DOHH2 (cell line): ENCODE measurements at regions not wholly inside any gene's neighbourhood (a gene's known extent, or its start where the extent isn't known, plus 50 kb on each side); places are given as distances from the start of the nearest gene placed in this dataset.

Experiments used
- CTCF ChIP-seq: fragments of 200-600 bp; sonication (generic); IDR thresholded peaks from one replicate; pipeline ENCODE4 v1.5.1; 2014; ENCODE audit warnings: antibody characterized with exemption, mild to moderate bottlenecking, low read depth, low read length; ENCODE audit not compliant: poor library complexity, severe bottlenecking
- EZH2phosphoT487 ChIP-seq: fragments of 200-600 bp; sonication (generic); IDR thresholded peaks from 2 replicates; pipeline ENCODE4 v1.6.1; 2017; ENCODE audit warnings: borderline replicate concordance, mild to moderate bottlenecking, antibody characterized with exemption, low read length, moderate library complexity, mixed read lengths

- no peak for TF ChIP-seq CTCF
- TF ChIP-seq EZH2phosphoT487, result no peak
Measured at GRCh38 chr3:35200056-35200455, 439.3 kb upstream of the ARPP21 start.
